ENCODE measurements at regions not wholly inside any gene's neighbourhood (a gene's known extent, or its start where the extent isn't known, plus 50 kb on each side); places are given as distances from the start of the nearest gene placed in this dataset.
"Not testable (repeated sequence)": the region's sequence is repeated elsewhere in the genome, so short reads cannot be mapped to it uniquely, and the experiment has no call there.

DNA sequence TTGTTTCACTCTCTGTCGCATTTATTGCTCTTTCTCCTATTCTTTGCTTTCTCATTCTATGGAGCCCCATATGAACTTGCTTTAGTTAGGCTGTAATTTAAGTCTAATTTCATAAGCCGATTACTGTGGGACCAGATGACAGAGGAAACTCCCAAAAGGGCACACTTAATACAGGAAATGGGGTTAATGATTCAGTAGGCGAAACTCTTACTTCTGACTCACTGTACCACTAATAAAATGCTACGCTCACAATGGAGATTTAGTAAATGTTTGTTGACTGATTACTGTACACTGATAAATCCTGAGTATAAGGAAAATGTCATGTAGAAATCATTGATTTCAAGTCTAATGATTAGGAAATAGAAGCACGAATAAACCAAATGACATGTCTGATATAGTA lies 276.4 kb downstream of the KLF5 start:
- DNase-seq (ENCODE audit: low spot score), result peak; percentile 43

GRCh38 chr13:73334445-73334844 lies 275.6 kb downstream of the KLF5 start:
- DNase-seq (ENCODE audit: low spot score), result no peak

DNA sequence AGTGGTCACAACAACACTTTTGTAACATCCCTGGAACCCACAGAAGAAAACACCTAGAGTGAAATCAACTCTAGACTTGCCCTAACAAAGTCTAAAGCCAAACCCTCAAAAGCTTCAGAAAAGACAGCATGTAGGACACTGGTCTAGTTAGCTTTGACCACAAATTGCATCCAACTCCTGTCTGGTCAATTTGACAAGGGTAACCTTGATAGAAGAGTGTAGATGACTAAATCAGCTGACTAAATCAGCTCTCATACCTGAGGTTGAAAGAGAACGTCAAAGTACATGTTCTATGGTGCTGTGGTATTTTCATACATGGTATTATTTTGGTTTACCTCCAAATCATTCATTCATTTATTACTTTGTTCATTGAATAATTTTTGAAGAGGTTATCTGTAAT lies 272.8 kb downstream of the KLF5 start:
- no peak for DNase-seq (ENCODE audit: low spot score)

- DNase-seq (ENCODE audit: low spot score), result no peak
Observed at GRCh38 chr13:73329355-73329754, 270.6 kb downstream of the KLF5 start.

DNA sequence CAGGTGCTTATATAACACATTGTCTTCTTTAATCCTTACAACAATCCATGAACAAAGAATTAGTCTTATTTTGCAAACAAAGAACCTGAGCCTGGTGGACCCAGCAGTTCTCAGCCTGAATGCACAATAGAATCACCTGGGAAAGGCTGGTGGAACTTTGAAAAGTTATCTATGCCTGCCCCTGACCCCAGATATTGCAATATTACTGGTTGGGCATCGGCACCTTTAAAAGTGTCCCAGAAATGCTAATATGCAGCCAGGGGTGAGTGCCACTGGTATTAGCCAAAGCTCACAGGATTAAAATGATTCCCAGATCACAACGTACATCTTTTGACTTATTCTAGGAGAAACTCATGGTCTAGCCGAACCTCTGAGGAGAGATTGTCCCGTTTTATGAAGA lies 268.8 kb downstream of the KLF5 start:
- no peak for DNase-seq (ENCODE audit: low spot score)

- no peak for DNase-seq (ENCODE audit: low spot score)
Observed at GRCh38 chr13:73325723-73326558, 267.1 kb downstream of the KLF5 start.

DNA sequence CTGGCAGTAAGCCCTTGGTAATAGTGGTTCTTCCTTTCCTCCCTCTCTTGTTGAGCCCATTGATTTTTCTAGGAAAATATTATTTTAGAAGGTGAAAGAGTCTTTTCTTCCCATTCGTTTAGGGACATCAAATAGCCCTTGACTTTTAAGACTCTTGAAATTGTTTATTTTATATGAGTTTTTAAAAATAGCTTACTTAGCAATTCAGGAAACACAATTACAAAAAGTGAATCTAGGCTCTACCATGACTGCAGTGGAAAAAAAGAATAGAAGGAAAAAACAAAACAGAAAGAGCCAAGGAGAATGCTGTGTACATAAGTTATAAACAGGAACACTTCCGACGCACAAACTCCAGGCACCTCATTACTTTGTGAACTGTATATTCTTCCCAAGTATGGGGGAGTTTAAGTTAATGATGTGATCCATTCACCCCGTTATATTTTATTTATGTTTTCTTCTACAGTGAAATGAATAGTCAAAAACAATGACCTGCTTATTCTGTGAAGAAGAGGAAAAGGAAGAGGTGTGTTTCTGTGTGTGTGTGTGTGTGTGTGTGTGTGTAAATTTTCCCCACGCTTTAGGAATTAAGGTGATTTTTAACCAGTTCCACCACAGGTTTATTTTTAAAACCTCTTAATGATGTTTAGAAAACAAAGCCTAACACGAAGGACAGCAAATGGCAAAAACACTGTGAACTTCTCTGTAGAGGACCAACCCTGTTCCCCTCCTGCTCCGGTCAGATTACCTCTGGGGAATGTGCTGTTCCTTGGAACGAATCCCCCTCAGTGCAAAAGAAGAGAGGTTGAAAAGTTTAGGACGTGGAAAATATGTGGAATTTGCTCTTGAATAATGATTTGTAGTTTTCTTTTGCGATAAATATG lies 266.3 kb downstream of the KLF5 start:
- DNase-seq (ENCODE audit: low spot score), result no peak

DNA sequence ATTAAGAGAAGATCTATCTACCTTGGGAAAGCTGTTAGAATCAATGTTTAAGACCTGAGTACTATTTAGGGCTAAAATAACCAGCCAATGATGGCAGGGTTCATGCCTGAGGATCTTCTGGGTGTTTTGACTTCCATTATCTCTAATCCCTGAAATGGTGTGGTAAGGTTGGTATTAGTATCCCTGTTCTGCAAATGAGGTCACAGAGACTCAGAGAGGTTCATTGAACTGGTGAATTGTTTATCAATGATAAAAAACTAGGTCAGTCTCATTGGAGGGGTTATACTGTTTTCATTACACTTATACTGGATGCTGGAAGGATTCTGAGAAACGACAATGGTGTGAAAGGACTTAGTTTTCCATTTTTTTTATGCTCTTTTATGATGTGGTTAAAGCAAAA lies 264.8 kb downstream of the KLF5 start:
- DNase-seq (ENCODE audit: low spot score), result no peak

DNA sequence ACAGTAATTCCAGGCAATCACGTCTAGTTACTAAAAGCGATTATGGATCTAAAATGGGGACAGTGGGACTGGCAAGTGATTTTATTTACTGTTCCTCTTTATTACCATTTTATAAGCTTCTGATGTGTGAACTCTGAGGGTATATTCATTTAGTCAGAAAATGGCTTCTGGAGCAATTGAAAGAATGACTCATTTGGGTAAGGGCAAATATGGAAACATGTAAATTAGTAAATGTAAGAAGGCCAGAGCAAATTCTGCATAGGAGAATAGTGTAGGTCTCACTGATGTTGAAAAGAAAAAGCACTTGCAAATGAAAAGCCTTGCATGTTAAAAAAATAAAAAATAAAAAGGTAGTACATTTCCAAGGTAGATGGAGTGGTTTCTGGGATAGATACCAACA lies 262.2 kb downstream of the KLF5 start:
- no peak for DNase-seq (ENCODE audit: low spot score)

- no peak for DNase-seq (ENCODE audit: low spot score)
Observed at GRCh38 chr13:73317140-73317539, 258.3 kb downstream of the KLF5 start.

- DNase-seq (ENCODE audit: low spot score), result no peak
Observed at GRCh38 chr13:73310366-73310765, 251.6 kb downstream of the KLF5 start.

- DNase-seq (ENCODE audit: low spot score), result no peak
Observed at GRCh38 chr13:73307481-73307880, 248.7 kb downstream of the KLF5 start.

- DNase-seq (ENCODE audit: low spot score), result no peak
Observed at GRCh38 chr13:73306688-73307087, 247.9 kb downstream of the KLF5 start.

DNA sequence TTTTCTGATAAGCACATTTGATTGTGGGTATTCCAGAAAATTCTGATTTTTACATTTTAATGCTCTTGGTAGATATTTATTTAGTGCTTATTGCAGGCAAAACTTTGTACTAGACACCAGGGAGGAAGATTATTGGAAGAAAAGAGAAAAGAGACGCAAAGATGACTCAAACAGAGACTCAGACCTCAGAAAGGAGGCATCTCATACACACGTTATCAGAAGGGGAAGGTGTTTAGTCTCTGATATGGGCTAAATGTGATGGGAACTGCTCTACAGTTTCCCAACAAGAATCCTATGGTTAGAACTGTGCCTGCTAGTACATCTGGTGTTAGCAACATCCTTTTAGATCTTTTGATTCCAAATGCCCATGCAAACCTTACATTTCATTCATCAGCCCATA lies 245.6 kb downstream of the KLF5 start:
- DNase-seq (ENCODE audit: low spot score), result no peak

DNA sequence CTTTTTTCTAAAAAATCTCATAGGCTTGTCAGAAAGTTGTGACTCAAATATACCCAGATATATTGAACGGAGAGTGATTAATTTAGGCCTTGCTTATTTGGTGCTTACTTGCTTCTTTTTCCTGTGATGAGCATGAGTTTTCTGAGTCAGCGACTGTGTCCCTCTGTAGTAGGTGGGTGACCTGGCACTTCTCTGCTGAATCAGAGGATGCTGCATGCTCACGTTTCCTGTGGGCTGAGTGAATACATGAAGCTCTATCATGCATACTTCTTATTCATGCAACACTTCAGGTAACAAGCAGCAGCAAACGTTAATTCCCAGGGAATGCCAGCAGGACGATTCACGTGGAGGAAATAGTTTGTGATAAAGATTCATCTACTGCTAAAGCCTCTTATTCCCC lies 245.0 kb downstream of the KLF5 start:
- DNase-seq (ENCODE audit: low spot score), result no peak

- DNase-seq (ENCODE audit: low spot score), result not testable (repeated sequence)
Observed at GRCh38 chr13:73301622-73302021, 242.8 kb downstream of the KLF5 start.

DNA sequence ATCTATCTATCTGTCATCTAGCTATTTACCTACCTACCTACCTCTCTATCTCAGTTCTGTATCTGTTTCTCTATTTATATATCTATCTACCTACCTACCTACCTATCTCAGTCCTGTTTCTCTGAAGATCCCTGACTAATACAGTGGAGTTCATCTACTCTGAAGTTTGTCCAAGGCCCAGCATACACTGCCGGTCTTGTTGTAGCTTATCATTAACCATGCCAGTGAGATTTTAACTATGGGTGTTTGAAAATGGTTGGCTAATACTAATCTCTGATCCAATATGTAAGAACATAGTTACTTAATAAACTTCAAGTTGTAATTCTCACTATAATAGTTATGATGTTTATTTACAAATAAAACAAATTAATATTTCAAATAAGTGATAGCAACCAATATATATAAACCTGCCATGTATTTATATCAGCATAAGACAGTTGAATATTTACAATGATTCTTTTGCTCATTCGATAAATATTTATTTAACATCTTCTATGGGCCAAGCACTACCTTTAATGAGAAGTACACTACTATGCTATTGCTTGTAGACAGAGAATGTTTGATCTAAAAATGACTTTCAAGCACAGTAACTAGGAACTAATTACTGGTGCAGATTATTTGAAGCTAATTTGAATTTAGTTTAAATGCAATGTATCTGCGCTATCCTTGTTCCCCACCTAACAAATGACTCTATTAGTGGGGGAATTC lies 242.1 kb downstream of the KLF5 start:
- no peak for DNase-seq (ENCODE audit: low spot score)

- no peak for DNase-seq (ENCODE audit: low spot score)
Observed at GRCh38 chr13:73299787-73300186, 241.0 kb downstream of the KLF5 start.

- DNase-seq (ENCODE audit: low spot score), result no peak
Observed at GRCh38 chr13:73293913-73294523, 235.2 kb downstream of the KLF5 start.

GRCh38 chr13:73292127-73292526 lies 233.3 kb downstream of the KLF5 start:
- DNase-seq (ENCODE audit: low spot score), result no peak

- DNase-seq (ENCODE audit: low spot score), result no peak
Observed at GRCh38 chr13:73290844-73291243, 232.0 kb downstream of the KLF5 start.

GRCh38 chr13:73288596-73288995 lies 229.8 kb downstream of the KLF5 start:
- DNase-seq (ENCODE audit: low spot score), result no peak
